ENCODE measurements at regions not wholly inside any gene's neighbourhood (a gene's known extent, or its start where the extent isn't known, plus 50 kb on each side); places are given as distances from the start of the nearest gene placed in this dataset.

- no peak overlapping the region for H3K4me2 ChIP-seq (ENCODE audit: control insufficient read depth, extremely low read depth, insufficient read depth, low read depth, low read length)
- H2AFZ ChIP-seq (ENCODE audit: control insufficient read depth, low read length) = no peak overlapping the region
- no peaks in the 10 kb centered on the region for H3K36me3 ChIP-seq (ENCODE audit: control insufficient read depth in 2 of 2, extremely low read depth in 1 of 2, insufficient read depth in 2 of 2, low read length in 2 of 2)
- H3K27me3 ChIP-seq (ENCODE audit: control insufficient read depth, extremely low read depth, insufficient read depth, low read length) = no peaks in the 10 kb centered on the region
- dilution Hi-C loops (cut with MboI; ENCODE audit: extremely low pct_ligation_motif_present, low sequenced_read_pairs) = no loop called here
- H4K20me1 ChIP-seq (ENCODE audit: control insufficient read depth, extremely low read depth, insufficient read depth, low read length) = no peaks in the 10 kb centered on the region
- H3K9me1 ChIP-seq (ENCODE audit: control insufficient read depth, extremely low read depth, insufficient read depth, low read length) = no peaks in the 10 kb centered on the region
- H3K27ac ChIP-seq (ENCODE audit: control insufficient read depth, insufficient read depth, low read length) = no peak overlapping the region
- H3K9ac ChIP-seq (ENCODE audit: control insufficient read depth, extremely low read depth, insufficient read depth, low read length) = no peak overlapping the region
- TF ChIP-seq, protein P1, sequence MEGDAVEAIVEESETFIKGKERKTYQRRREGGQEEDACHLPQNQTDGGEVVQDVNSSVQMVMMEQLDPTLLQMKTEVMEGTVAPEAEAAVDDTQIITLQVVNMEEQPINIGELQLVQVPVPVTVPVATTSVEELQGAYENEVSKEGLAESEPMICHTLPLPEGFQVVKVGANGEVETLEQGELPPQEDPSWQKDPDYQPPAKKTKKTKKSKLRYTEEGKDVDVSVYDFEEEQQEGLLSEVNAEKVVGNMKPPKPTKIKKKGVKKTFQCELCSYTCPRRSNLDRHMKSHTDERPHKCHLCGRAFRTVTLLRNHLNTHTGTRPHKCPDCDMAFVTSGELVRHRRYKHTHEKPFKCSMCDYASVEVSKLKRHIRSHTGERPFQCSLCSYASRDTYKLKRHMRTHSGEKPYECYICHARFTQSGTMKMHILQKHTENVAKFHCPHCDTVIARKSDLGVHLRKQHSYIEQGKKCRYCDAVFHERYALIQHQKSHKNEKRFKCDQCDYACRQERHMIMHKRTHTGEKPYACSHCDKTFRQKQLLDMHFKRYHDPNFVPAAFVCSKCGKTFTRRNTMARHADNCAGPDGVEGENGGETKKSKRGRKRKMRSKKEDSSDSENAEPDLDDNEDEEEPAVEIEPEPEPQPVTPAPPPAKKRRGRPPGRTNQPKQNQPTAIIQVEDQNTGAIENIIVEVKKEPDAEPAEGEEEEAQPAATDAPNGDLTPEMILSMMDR (optimal IDR thresholded peaks at IDR 0.05 in 1 of 3, IDR thresholded peaks at IDR 0.05 in 1 of 3, conservative IDR thresholded peaks at IDR 0.05 in 1 of 3; ENCODE audit: extremely low read depth in 1 of 3, insufficient read depth in 2 of 3, low read length in 3 of 3) = no peak
- TF ChIP-seq EZH2 (IDR thresholded peaks at IDR 0.05; ENCODE audit: low read length) = no peak
- no peaks in the 10 kb centered on the region for H3K4me1 ChIP-seq (ENCODE audit: control insufficient read depth, extremely low read depth, insufficient read depth, low read length)
- no peak for DNase-seq (ENCODE audit: low read depth, low spot score)
- no peak for FAIRE-seq
- H3K9me3 ChIP-seq (ENCODE audit: control insufficient read depth, low read depth, low read length) = no peaks in the 10 kb centered on the region
- H3K4me3 ChIP-seq (ENCODE audit: control insufficient read depth in 2 of 3, extremely low read depth in 1 of 3, insufficient read depth in 2 of 3, low read depth in 1 of 3, low read length in 3 of 3) = no peak overlapping the region
- no peaks in the 10 kb centered on the region for H3K79me2 ChIP-seq (ENCODE audit: control insufficient read depth, insufficient read depth, low read length)
Measured at GRCh38 chr6:164991573-164991972, 317.8 kb downstream of the C6orf118 start.

- Histone ChIP-seq H2AFZ (ENCODE audit: control insufficient read depth, low read length) (no peak overlapping the region), H3K9ac (ENCODE audit: control insufficient read depth, extremely low read depth, insufficient read depth, low read length) (no peak overlapping the region), H3K4me3 (ENCODE audit: control insufficient read depth in 2 of 3, extremely low read depth in 1 of 3, insufficient read depth in 2 of 3, low read depth in 1 of 3, low read length in 3 of 3) (no peak overlapping the region), H3K4me1 (ENCODE audit: control insufficient read depth, extremely low read depth, insufficient read depth, low read length) (no peaks in the 10 kb centered on the region), H3K9me1 (ENCODE audit: control insufficient read depth, extremely low read depth, insufficient read depth, low read length) (no peaks in the 10 kb centered on the region), H3K79me2 (ENCODE audit: control insufficient read depth, insufficient read depth, low read length) (no peaks in the 10 kb centered on the region), H4K20me1 (ENCODE audit: control insufficient read depth, extremely low read depth, insufficient read depth, low read length) (no peaks in the 10 kb centered on the region), H3K36me3 (ENCODE audit: control insufficient read depth in 2 of 2, extremely low read depth in 1 of 2, insufficient read depth in 2 of 2, low read length in 2 of 2) (no peaks in the 10 kb centered on the region), H3K27me3 (ENCODE audit: control insufficient read depth, extremely low read depth, insufficient read depth, low read length) (no peaks in the 10 kb centered on the region), H3K9me3 (ENCODE audit: control insufficient read depth, low read depth, low read length) (no peaks in the 10 kb centered on the region), H3K27ac (ENCODE audit: control insufficient read depth, insufficient read depth, low read length) (no peak overlapping the region), H3K4me2 (ENCODE audit: control insufficient read depth, extremely low read depth, insufficient read depth, low read depth, low read length) (no peak overlapping the region)
- TF ChIP-seq EZH2 (IDR thresholded peaks at IDR 0.05; ENCODE audit: low read length) = no peak
- TF ChIP-seq, protein P1 (optimal IDR thresholded peaks at IDR 0.05 in 1 of 3, IDR thresholded peaks at IDR 0.05 in 1 of 3, conservative IDR thresholded peaks at IDR 0.05 in 1 of 3; ENCODE audit: extremely low read depth in 1 of 3, insufficient read depth in 2 of 3, low read length in 3 of 3) = no peak
- dilution Hi-C loops (cut with MboI; ENCODE audit: extremely low pct_ligation_motif_present, low sequenced_read_pairs) = no loop called here
- FAIRE-seq (no peak), DNase-seq (ENCODE audit: low read depth, low spot score) (no peak)
Measured at GRCh38 chr6:164990901-164991300, 318.5 kb downstream of the C6orf118 start.

Measured in keratinocyte (primary cell).